ENCODE measurements at regions not wholly inside any gene's neighbourhood (a gene's known extent, or its start where the extent isn't known, plus 50 kb on each side); places are given as distances from the start of the nearest gene placed in this dataset.
"Not testable (repeated sequence)": the region's sequence is repeated elsewhere in the genome, so short reads cannot be mapped to it uniquely, and the experiment has no call there.

- no peak for DNase-seq (ENCODE audit: low spot score)
Observed at GRCh38 chr5:173423452-173424117, 95.4 kb upstream of the STC2 start.

- DNase-seq (ENCODE audit: low spot score): peak; percentile 55
Observed at GRCh38 chr5:173420108-173420507, 91.9 kb upstream of the STC2 start.

GRCh38 chr5:173413471-173413982 is 85.3 kb upstream of the STC2 start:
- DNase-seq (ENCODE audit: low spot score): no peak

GRCh38 chr5:173412566-173412965 is 84.4 kb upstream of the STC2 start:
- no peak for DNase-seq (ENCODE audit: low spot score)

GRCh38 chr5:173411791-173412555 is 83.8 kb upstream of the STC2 start:
- no peak for DNase-seq (ENCODE audit: low spot score)

GRCh38 chr5:173410459-173411233 is 82.4 kb upstream of the STC2 start:
- no peak for DNase-seq (ENCODE audit: low spot score)

GRCh38 chr5:173408946-173409345 is 80.7 kb upstream of the STC2 start:
- no peak for DNase-seq (ENCODE audit: low spot score)

GRCh38 chr5:173399851-173400250 is 71.6 kb upstream of the STC2 start:
- no peak for DNase-seq (ENCODE audit: low spot score)

- no peak for DNase-seq (ENCODE audit: low spot score)
Observed at GRCh38 chr5:173397516-173397915, 69.3 kb upstream of the STC2 start.

GRCh38 chr5:173396311-173396993 is 68.2 kb upstream of the STC2 start:
- DNase-seq (ENCODE audit: low spot score): no peak

- no peak for DNase-seq (ENCODE audit: low spot score)
Observed at GRCh38 chr5:173395933-173396308, 67.7 kb upstream of the STC2 start.

GRCh38 chr5:173395257-173395932 is 67.2 kb upstream of the STC2 start:
- DNase-seq (ENCODE audit: low spot score): no peak

GRCh38 chr5:173394701-173395100 is 66.5 kb upstream of the STC2 start:
- DNase-seq (ENCODE audit: low spot score): no peak

- DNase-seq (ENCODE audit: low spot score): no peak
Observed at GRCh38 chr5:173392172-173392571, 64.0 kb upstream of the STC2 start.

- DNase-seq (ENCODE audit: low spot score): peak; percentile 54
Observed at GRCh38 chr5:173391031-173391430, 62.8 kb upstream of the STC2 start.

- not testable (repeated sequence) for DNase-seq (ENCODE audit: low spot score)
Observed at GRCh38 chr5:173387293-173387692, 59.1 kb upstream of the STC2 start.

GRCh38 chr5:173385832-173386360 is 57.7 kb upstream of the STC2 start:
- DNase-seq (ENCODE audit: low spot score): no peak

- DNase-seq (ENCODE audit: low spot score): no peak
Observed at GRCh38 chr5:173383711-173384110, 55.5 kb upstream of the STC2 start.

GRCh38 chr5:173378727-173379126 is 50.5 kb upstream of the STC2 start:
- no peak for DNase-seq (ENCODE audit: low spot score)
